ENCODE measurements at regions not wholly inside any gene's neighbourhood (a gene's known extent, or its start where the extent isn't known, plus 50 kb on each side); places are given as distances from the start of the nearest gene placed in this dataset.
"Not testable (repeated sequence)": the region's sequence is repeated elsewhere in the genome, so short reads cannot be mapped to it uniquely, and the experiment has no call there.

- DNase-seq (ENCODE audit: low spot score) = no peak
These were observed 58.8 kb downstream of the PPP4R3C start for GRCh38 chrX:27404366-27404765.

GRCh38 chrX:27399146-27399456 lies 64.0 kb downstream of the PPP4R3C start:
- no peak for DNase-seq (ENCODE audit: low spot score)

- no peak for DNase-seq (ENCODE audit: low spot score)
These were observed 71.5 kb downstream of the PPP4R3C start for GRCh38 chrX:27391623-27392022.

GRCh38 chrX:27381419-27381818 lies 81.7 kb downstream of the PPP4R3C start:
- DNase-seq (ENCODE audit: low spot score) = no peak

GRCh38 chrX:27380163-27380845 lies 82.8 kb downstream of the PPP4R3C start:
- DNase-seq (ENCODE audit: low spot score) = no peak

GRCh38 chrX:27354021-27354420 lies 109.1 kb downstream of the PPP4R3C start:
- DNase-seq (ENCODE audit: low spot score) = no peak

- DNase-seq (ENCODE audit: low spot score) = no peak
These were observed 112.7 kb downstream of the PPP4R3C start for GRCh38 chrX:27350476-27350875.

GRCh38 chrX:27336466-27337091 lies 126.6 kb downstream of the PPP4R3C start:
- DNase-seq (ENCODE audit: low spot score) = peak; percentile 1

- DNase-seq (ENCODE audit: low spot score) = no peak
These were observed 141.5 kb downstream of the PPP4R3C start for GRCh38 chrX:27321632-27322031.

GRCh38 chrX:27309406-27309805 lies 153.7 kb downstream of the PPP4R3C start:
- DNase-seq (ENCODE audit: low spot score) = no peak

GRCh38 chrX:27307546-27307945 lies 155.6 kb downstream of the PPP4R3C start:
- no peak for DNase-seq (ENCODE audit: low spot score)

- DNase-seq (ENCODE audit: low spot score) = not testable (repeated sequence)
These were observed 170.6 kb downstream of the PPP4R3C start for GRCh38 chrX:27292552-27292951.

- no peak for DNase-seq (ENCODE audit: low spot score)
These were observed 186.4 kb downstream of the PPP4R3C start for GRCh38 chrX:27276751-27277150.

- DNase-seq (ENCODE audit: low spot score) = no peak
These were observed 208.5 kb downstream of the PPP4R3C start for GRCh38 chrX:27254656-27255055.

- no peak for DNase-seq (ENCODE audit: low spot score)
These were observed 211.8 kb downstream of the PPP4R3C start for GRCh38 chrX:27251369-27251768.

- DNase-seq (ENCODE audit: low spot score) = no peak
These were observed 220.6 kb downstream of the PPP4R3C start for GRCh38 chrX:27242581-27242980.

GRCh38 chrX:27241981-27242380 lies 221.2 kb downstream of the PPP4R3C start:
- no peak for DNase-seq (ENCODE audit: low spot score)

GRCh38 chrX:27240042-27240441 lies 223.1 kb downstream of the PPP4R3C start:
- DNase-seq (ENCODE audit: low spot score) = not testable (repeated sequence)

GRCh38 chrX:27236681-27237080 lies 226.5 kb downstream of the PPP4R3C start:
- DNase-seq (ENCODE audit: low spot score) = no peak

- no peak for DNase-seq (ENCODE audit: low spot score)
These were observed 233.4 kb downstream of the PPP4R3C start for GRCh38 chrX:27229721-27230120.

GRCh38 chrX:27222661-27223060 lies 240.5 kb downstream of the PPP4R3C start:
- no peak for DNase-seq (ENCODE audit: low spot score)

- peak; percentile 3 for DNase-seq (ENCODE audit: low spot score)
These were observed 276.5 kb downstream of the PPP4R3C start for GRCh38 chrX:27186671-27187070.

GRCh38 chrX:27163236-27163635 lies 299.9 kb downstream of the PPP4R3C start:
- DNase-seq (ENCODE audit: low spot score) = no peak

GRCh38 chrX:27162496-27162895 lies 300.6 kb downstream of the PPP4R3C start:
- DNase-seq (ENCODE audit: low spot score) = no peak
